ENCODE measurements at regions not wholly inside any gene's neighbourhood (a gene's known extent, or its start where the extent isn't known, plus 50 kb on each side); places are given as distances from the start of the nearest gene placed in this dataset.

- H3K9me3 ChIP-seq = peaks cover 0 to 7% (median 0%) of the 10 kb centered on the region in 8 donors
- intact Hi-C loops (cut with DNase I; ENCODE audit: low total_unique reads) = no loop called here
- H3K27ac ChIP-seq = no peak overlapping the region
- H3K36me3 ChIP-seq = no peaks in the 10 kb centered on the region
- H3K27me3 ChIP-seq (replicated peaks in 1 of 7) = peaks cover 0 to 9% (median 0%) of the 10 kb centered on the region in 7 donors
- TF ChIP-seq POLR2A (IDR thresholded peaks at IDR 0.05) (no peak), POLR2AphosphoS5 (IDR thresholded peaks at IDR 0.05) (no peak), CTCF (IDR thresholded peaks at IDR 0.05 in 8 of 11, conservative IDR thresholded peaks at IDR 0.05 in 3 of 11) (no peak)
- H3K4me1 ChIP-seq = no peaks in the 10 kb centered on the region
- 68 to 91% (median 79%) methylated on average over 2 of the region's 2 CpGs for WGBS, 5 donors
- DNase-seq = no peak
- H3K4me3 ChIP-seq = no peak overlapping the region
Observed at GRCh38 chr1:219791766-219792165, 136.6 kb downstream of the SLC30A10 start.

- TF ChIP-seq POLR2AphosphoS5 (IDR thresholded peaks at IDR 0.05) (no peak), CTCF (IDR thresholded peaks at IDR 0.05 in 8 of 11, conservative IDR thresholded peaks at IDR 0.05 in 3 of 11) (no peak), POLR2A (IDR thresholded peaks at IDR 0.05) (no peak)
- WGBS, 5 donors = 49 to 56% (median 53%) methylated on average over 5 of the region's 5 CpGs
Observed at GRCh38 chr1:219790834-219791615, 137.3 kb downstream of the SLC30A10 start.

GRCh38 chr1:219788700-219789099 lies 139.7 kb downstream of the SLC30A10 start:
- DNase-seq = no peak
- peaks cover 0 to 7% (median 0%) of the 10 kb centered on the region in 8 donors for H3K9me3 ChIP-seq
- H3K27me3 ChIP-seq (replicated peaks in 1 of 7) = peaks cover 0 to 4% (median 0%) of the 10 kb centered on the region in 7 donors
- H3K4me3 ChIP-seq = no peak overlapping the region
- no peaks in the 10 kb centered on the region for H3K36me3 ChIP-seq
- peaks cover 0 to 6% (median 0%) of the 10 kb centered on the region in 6 donors for H3K4me1 ChIP-seq
- no peak for TF ChIP-seq POLR2A (IDR thresholded peaks at IDR 0.05)
- no peak for TF ChIP-seq POLR2AphosphoS5 (IDR thresholded peaks at IDR 0.05)
- TF ChIP-seq CTCF (IDR thresholded peaks at IDR 0.05 in 8 of 11, conservative IDR thresholded peaks at IDR 0.05 in 3 of 11) = no peak
- 60 to 73% (median 69%) methylated on average over 4 of the region's 4 CpGs for WGBS, 5 donors
- intact Hi-C loops (cut with DNase I; ENCODE audit: low total_unique reads) = no loop called here
- H3K27ac ChIP-seq = no peak overlapping the region

More at GRCh38 chr1:219790834-219791615, 137.3 kb downstream of the SLC30A10 start:
- H3K36me3 ChIP-seq = no peaks in the 10 kb centered on the region
- no peaks in the 10 kb centered on the region for H3K4me1 ChIP-seq
- H3K9me3 ChIP-seq = peaks cover 0 to 7% (median 0%) of the 10 kb centered on the region in 8 donors
- H3K4me3 ChIP-seq = no peak overlapping the region
- intact Hi-C loops (cut with DNase I; ENCODE audit: low total_unique reads) = no loop called here
- no peak overlapping the region for H3K27ac ChIP-seq
- peaks cover 0 to 9% (median 0%) of the 10 kb centered on the region in 7 donors for H3K27me3 ChIP-seq (replicated peaks in 1 of 7)
- no peak for DNase-seq

GRCh38 chr1:219788091-219788490 lies 140.3 kb downstream of the SLC30A10 start:
- no peak overlapping the region for H3K27ac ChIP-seq
- TF ChIP-seq POLR2A (IDR thresholded peaks at IDR 0.05) (no peak), POLR2AphosphoS5 (IDR thresholded peaks at IDR 0.05) (no peak), CTCF (IDR thresholded peaks at IDR 0.05 in 8 of 11, conservative IDR thresholded peaks at IDR 0.05 in 3 of 11) (no peak)
- WGBS, 5 donors = 86 to 100% (median 89%) methylated on average over 1 of the region's 1 CpG
- no peak for DNase-seq
- H3K4me1 ChIP-seq = peaks cover 0 to 6% (median 0%) of the 10 kb centered on the region in 6 donors
- H3K9me3 ChIP-seq = peaks cover 0 to 7% (median 0%) of the 10 kb centered on the region in 8 donors
- intact Hi-C loops (cut with DNase I; ENCODE audit: low total_unique reads) = no loop called here
- H3K4me3 ChIP-seq = no peak overlapping the region
- H3K36me3 ChIP-seq = no peaks in the 10 kb centered on the region
- H3K27me3 ChIP-seq (replicated peaks in 1 of 7) = peaks cover 0 to 4% (median 0%) of the 10 kb centered on the region in 7 donors
